NB4 (cell line): ENCODE measurements at regions not wholly inside any gene's neighbourhood (a gene's known extent, or its start where the extent isn't known, plus 50 kb on each side); places are given as distances from the start of the nearest gene placed in this dataset.

ENCODE experiments used
- DNase-seq: peaks from one replicate; pipeline ENCODE4 v3.0.0; 2010; ENCODE audit warnings: low read depth
- H3K4me3 ChIP-seq: one replicate; pipeline ENCODE4 v1.5.1; 2011; ENCODE audit warnings: mild to moderate bottlenecking, low read depth, low read length, moderate library complexity
- CTCF ChIP-seq: IDR thresholded peaks from one replicate; pipeline ENCODE4 v1.5.1; 2012; ENCODE audit warnings: low read depth, low read length
- MAX ChIP-seq: IDR thresholded peaks from 2 replicates; pipeline ENCODE4 v1.6.1; 2011; ENCODE audit warnings: low read depth, low read length
- MYC ChIP-seq: IDR thresholded peaks from 2 replicates; pipeline ENCODE4 v1.6.1; 2011; ENCODE audit warnings: low read depth, low read length
- POLR2A ChIP-seq: IDR thresholded peaks from 2 replicates; pipeline ENCODE4 v1.6.1; 2011; ENCODE audit warnings: mild to moderate bottlenecking; ENCODE audit not compliant: insufficient read length; ENCODE audit errors: extremely low read depth

GRCh38 chr12:86730233-86730632, 474.0 kb upstream of the MGAT4C start:
- DNase-seq: no peak
- TF ChIP-seq POLR2A: no peak
- no peak for TF ChIP-seq CTCF
- no peak overlapping the region for H3K4me3 ChIP-seq

- no peak overlapping the region for H3K4me3 ChIP-seq
- no peak for TF ChIP-seq CTCF
- no peak for TF ChIP-seq MAX
- TF ChIP-seq MYC: no peak
- TF ChIP-seq POLR2A: no peak
- DNase-seq: no peak
Observed at GRCh38 chr12:86729739-86730138, 473.5 kb upstream of the MGAT4C start.

- TF ChIP-seq MYC: no peak
- no peak for DNase-seq
- H3K4me3 ChIP-seq: no peak overlapping the region
Observed at GRCh38 chr12:86727160-86727559, 471.0 kb upstream of the MGAT4C start.

GRCh38 chr12:86724716-86725115, 468.5 kb upstream of the MGAT4C start:
- TF ChIP-seq POLR2A: no peak
- TF ChIP-seq CTCF: no peak
- no peak for TF ChIP-seq MAX
- TF ChIP-seq MYC: no peak
- no peak for DNase-seq
- H3K4me3 ChIP-seq: no peak overlapping the region

GRCh38 chr12:86723326-86723725, 467.1 kb upstream of the MGAT4C start:
- DNase-seq: no peak
- H3K4me3 ChIP-seq: no peak overlapping the region
- TF ChIP-seq POLR2A: no peak
- TF ChIP-seq MYC: no peak
- no peak for TF ChIP-seq CTCF
- no peak for TF ChIP-seq MAX

GRCh38 chr12:86721713-86722397, 465.7 kb upstream of the MGAT4C start:
- no peak for TF ChIP-seq CTCF
- no peak for TF ChIP-seq MAX
- no peak for TF ChIP-seq MYC
- TF ChIP-seq POLR2A: no peak
- no peak overlapping the region for H3K4me3 ChIP-seq
- no peak for DNase-seq
